ENCODE measurements at regions not wholly inside any gene's neighbourhood (a gene's known extent, or its start where the extent isn't known, plus 50 kb on each side); places are given as distances from the start of the nearest gene placed in this dataset.
"Not testable (repeated sequence)": the region's sequence is repeated elsewhere in the genome, so short reads cannot be mapped to it uniquely, and the experiment has no call there.

DNA sequence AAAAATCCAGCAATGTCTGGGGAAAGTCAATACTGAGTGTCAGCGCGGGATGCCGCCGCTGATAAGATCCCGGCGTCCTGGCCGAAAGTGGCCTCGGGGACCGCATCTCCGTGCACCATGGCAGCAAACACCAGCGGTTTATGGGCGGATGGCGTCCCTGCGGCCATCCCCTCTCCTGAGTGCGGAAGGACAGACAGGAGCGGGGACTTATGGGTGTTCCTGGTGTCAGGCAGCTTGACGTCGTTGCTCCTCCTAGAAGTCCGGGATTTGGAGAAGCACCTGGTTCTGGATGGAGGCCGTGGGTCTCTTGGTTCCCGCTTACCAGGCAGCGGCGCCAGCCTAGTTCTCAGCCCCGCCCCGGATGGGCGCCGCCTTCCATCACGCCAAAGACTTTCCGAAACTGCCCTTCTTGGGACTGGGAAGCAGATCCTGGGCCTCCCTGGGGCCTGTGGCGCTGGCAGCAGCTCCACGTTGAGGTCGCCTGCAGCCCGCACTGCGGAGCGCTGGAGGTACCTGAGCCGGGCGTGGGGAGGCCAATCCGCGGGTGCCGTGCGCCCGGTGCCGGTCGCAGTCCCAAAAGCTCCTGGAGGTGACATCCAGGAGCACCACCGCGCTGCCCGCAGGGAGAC, 119.1 kb downstream of the CCDC74A start:
- 17% methylated on average over 38 of the region's 47 CpGs for WGBS
- peak overlapping the region; percentile 12 for H3K4me3 ChIP-seq
- H3K27me3 ChIP-seq = peaks cover 24% of the 10 kb centered on the region

GRCh38 chr2:131648565-131648964, 120.9 kb downstream of the CCDC74A start:
- H3K27ac ChIP-seq; H3K36me3 ChIP-seq; H3K9me3 ChIP-seq; H3K4me3 ChIP-seq; DNase-seq (ENCODE audit: low spot score in 2 of 2); H3K4me1 ChIP-seq: not testable (repeated sequence)
- peaks cover 24% of the 10 kb centered on the region for H3K27me3 ChIP-seq
- WGBS = 53% methylated on average over 3 of the region's 3 CpGs

More for the DNA sequence above, 119.1 kb downstream of the CCDC74A start:
- H3K27ac ChIP-seq = no peak overlapping the region
- H3K9me3 ChIP-seq = no peaks in the 10 kb centered on the region
- H3K36me3 ChIP-seq = no peaks in the 10 kb centered on the region
- TF ChIP-seq CTCF (IDR thresholded peaks at IDR 0.05) (no peak), POLR2AphosphoS5 (IDR thresholded peaks at IDR 0.05) (no peak), POLR2A (IDR thresholded peaks at IDR 0.05) (no peak), EP300 (IDR thresholded peaks at IDR 0.05) (no peak)
- H3K4me1 ChIP-seq = no peaks in the 10 kb centered on the region
- no peak for DNase-seq (ENCODE audit: low spot score in 2 of 2)

DNA sequence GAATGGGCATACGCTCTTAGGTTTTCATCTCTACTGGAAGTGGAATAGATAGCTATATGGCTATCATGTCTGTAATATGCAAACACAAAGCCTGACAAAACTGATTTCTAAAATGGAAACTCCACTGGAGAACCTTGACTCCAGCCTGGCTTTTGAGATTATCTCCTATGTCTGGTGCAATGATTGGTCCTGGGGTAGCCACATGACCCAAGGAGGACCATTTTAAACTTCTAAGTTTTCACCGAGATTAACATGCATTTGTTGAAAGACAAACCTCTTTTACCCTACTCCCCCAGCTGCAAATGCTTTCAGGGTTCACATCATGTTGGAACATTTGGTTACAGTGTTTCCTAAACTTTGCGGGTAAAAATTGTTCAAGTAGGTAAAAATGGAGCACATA, 124.6 kb downstream of the CCDC74A start:
- H3K36me3 ChIP-seq; H3K27ac ChIP-seq; H3K4me3 ChIP-seq; DNase-seq (ENCODE audit: low spot score in 2 of 2); H3K9me3 ChIP-seq; H3K4me1 ChIP-seq: not testable (repeated sequence)
- peaks cover 11% of the 10 kb centered on the region for H3K27me3 ChIP-seq
- 83% methylated on average over 3 of the region's 3 CpGs for WGBS

DNA sequence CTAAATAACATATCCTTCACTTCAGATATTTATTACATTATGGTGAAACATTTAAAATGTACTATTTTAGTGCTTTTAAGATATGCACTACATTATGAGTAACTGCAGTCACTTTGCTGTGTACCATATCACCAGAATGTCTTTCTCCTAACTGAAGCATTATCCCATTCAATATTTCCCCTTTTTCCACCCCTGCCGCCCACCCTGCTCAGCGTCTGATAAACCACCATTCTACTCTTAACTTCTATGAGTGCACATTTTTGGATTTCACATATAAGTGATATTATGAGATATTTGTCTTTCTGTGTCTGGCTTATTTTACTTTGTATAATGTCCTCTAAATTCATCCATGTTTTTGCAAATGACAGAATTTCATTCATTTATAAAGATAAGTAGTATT, 126.4 kb downstream of the CCDC74A start:
- H3K4me3 ChIP-seq; H3K36me3 ChIP-seq; H3K9me3 ChIP-seq; H3K27me3 ChIP-seq; H3K4me1 ChIP-seq; DNase-seq (ENCODE audit: low spot score in 2 of 2); H3K27ac ChIP-seq: not testable (repeated sequence)
- WGBS = 79% methylated on average over 2 of the region's 2 CpGs

GRCh38 chr2:131656816-131657633, 129.3 kb downstream of the CCDC74A start:
- no peak for DNase-seq (ENCODE audit: low spot score in 2 of 2)
- TF ChIP-seq POLR2AphosphoS5 (IDR thresholded peaks at IDR 0.05) (no peak), CTCF (IDR thresholded peaks at IDR 0.05) (no peak), EP300 (IDR thresholded peaks at IDR 0.05) (no peak), POLR2A (IDR thresholded peaks at IDR 0.05) (no peak)
- H3K4me3 ChIP-seq = no peak overlapping the region
- H3K27ac ChIP-seq = no peak overlapping the region
- no peaks in the 10 kb centered on the region for H3K4me1 ChIP-seq
- no peaks in the 10 kb centered on the region for H3K36me3 ChIP-seq
- WGBS = 95% methylated on average over 17 of the region's 32 CpGs
- peaks cover 8% of the 10 kb centered on the region for H3K27me3 ChIP-seq
- H3K9me3 ChIP-seq = no peaks in the 10 kb centered on the region

DNA sequence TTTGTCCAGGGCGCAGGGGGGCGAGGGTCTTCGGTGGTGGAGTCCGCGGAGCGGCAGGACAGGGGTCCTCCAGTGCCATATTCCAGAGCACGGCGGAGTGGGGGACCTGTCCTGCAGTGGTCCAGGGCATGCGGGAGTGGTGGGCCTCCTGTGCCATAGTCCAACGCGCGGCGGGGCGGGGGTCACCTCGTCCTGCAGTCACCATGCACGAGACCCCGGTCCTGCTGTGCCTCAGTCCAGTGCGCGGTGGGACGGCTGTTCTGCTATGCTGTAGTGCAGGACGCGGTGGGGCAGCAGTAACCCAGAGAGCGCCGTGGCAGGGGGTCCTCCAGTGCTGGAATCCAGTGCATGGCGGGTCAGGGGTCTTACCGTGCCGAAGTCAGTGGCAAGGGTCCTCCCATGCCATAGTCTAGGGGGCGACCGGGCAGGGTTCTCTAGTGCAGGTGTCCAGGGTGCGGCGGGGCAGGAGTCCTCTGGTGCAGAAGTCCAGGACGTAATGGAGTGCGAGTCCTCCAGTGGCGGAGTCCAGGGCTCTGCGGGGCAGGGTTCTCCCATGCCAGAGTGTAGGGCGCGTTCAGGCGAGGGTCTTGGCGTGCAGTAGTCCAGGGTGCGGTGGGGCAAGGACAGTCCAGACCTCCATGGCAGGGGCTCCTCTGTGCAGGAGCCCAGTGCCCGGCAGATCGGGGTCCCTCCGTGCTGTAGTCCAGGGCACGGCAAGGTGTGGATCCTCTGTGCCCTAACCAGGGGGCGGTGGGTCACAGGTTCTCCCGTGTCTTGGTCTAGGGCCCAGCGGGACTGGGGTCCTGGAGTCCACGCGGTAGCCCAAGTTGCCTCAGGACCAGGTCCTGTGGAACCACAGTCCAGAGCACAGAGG, 130.4 kb downstream of the CCDC74A start:
- H3K27me3 ChIP-seq = peaks cover 8% of the 10 kb centered on the region
- TF ChIP-seq POLR2A (IDR thresholded peaks at IDR 0.05) = no peak
- TF ChIP-seq EP300 (IDR thresholded peaks at IDR 0.05) = no peak
- no peak for TF ChIP-seq POLR2AphosphoS5 (IDR thresholded peaks at IDR 0.05)
- no peak for TF ChIP-seq CTCF (IDR thresholded peaks at IDR 0.05)
- WGBS = 95% methylated on average over 12 of the region's 49 CpGs
- no peak overlapping the region for H3K27ac ChIP-seq
- no peak overlapping the region for H3K4me3 ChIP-seq
- H3K36me3 ChIP-seq = no peaks in the 10 kb centered on the region
- H3K9me3 ChIP-seq = no peaks in the 10 kb centered on the region
- DNase-seq (ENCODE audit: low spot score in 2 of 2) = no peak
- H3K4me1 ChIP-seq = no peaks in the 10 kb centered on the region
